Aorta (tissue), 5 donors: ENCODE measurements at regions not wholly inside any gene's neighbourhood (a gene's known extent, or its start where the extent isn't known, plus 50 kb on each side); places are given as distances from the start of the nearest gene placed in this dataset.
"Not testable (repeated sequence)": the region's sequence is repeated elsewhere in the genome, so short reads cannot be mapped to it uniquely, and the experiment has no call there.

Experiments
- ATAC-seq: fragments of 200-7000 bp; cut with Tn5 transposase; one replicate; pipeline ENCODE4 v1.9.1; 2022; ENCODE audit warnings: moderate library complexity; ENCODE audit not compliant: low FRiP score
- DNase-seq, 2 donors: peaks; one replicate each; pipeline ENCODE4 v3.0.0-alpha.2; 2020
- H3K27ac ChIP-seq, 2 donors: one replicate each; pipeline ENCODE4 v1.5.1; 2013; ENCODE audit warnings: low read length in 2 of 2, mild to moderate bottlenecking in 2 of 2, moderate library complexity in 2 of 2, control low read depth in 1 of 2, inconsistent platforms in 1 of 2, low read depth in 1 of 2
- H3K27me3 ChIP-seq, 2 donors: one replicate each; pipeline ENCODE4 v1.6.1; 2013; ENCODE audit warnings: control low read depth in 1 of 2, low read length in 1 of 2, mild to moderate bottlenecking in 1 of 2, moderate library complexity in 1 of 2; ENCODE audit not compliant: insufficient read depth in 2 of 2, control insufficient read depth in 1 of 2
- H3K36me3 ChIP-seq, 2 donors: one replicate each; pipeline ENCODE4 v1.6.1; 2013; ENCODE audit warnings: control low read depth in 1 of 2, low read length in 1 of 2, mild to moderate bottlenecking in 1 of 2; ENCODE audit not compliant: insufficient read depth in 2 of 2, control insufficient read depth in 1 of 2
- H3K4me1 ChIP-seq, 2 donors: one replicate each; pipeline ENCODE4 v1.6.1; 2013; ENCODE audit warnings: low read length in 2 of 2, control low read depth in 1 of 2, mild to moderate bottlenecking in 1 of 2, moderate library complexity in 1 of 2; ENCODE audit not compliant: insufficient read depth in 2 of 2, control insufficient read depth in 1 of 2
- H3K4me3 ChIP-seq, 2 donors: one replicate each; pipeline ENCODE4 v1.5.1; 2013; ENCODE audit warnings: low read length in 2 of 2, control low read depth in 1 of 2, mild to moderate bottlenecking in 1 of 2
- H3K9me3 ChIP-seq: one replicate; pipeline ENCODE4 v1.6.1; 2013; ENCODE audit warnings: mild to moderate bottlenecking, low read length; ENCODE audit not compliant: control insufficient read depth
- WGBS, 2 donors: extraction: QIAGEN DNeasy Blood & Tissue Kit; methylation state at CpG; one replicate each; pipeline ENCODE4 v1.1.7; 2013; 5-methylcytosine and 5-hydroxymethylcytosine counted together
- intact Hi-C, 2 donors: fragments of 100-400 bp; cut with DNase I; formaldehyde crosslinking; loops; one replicate each; pipeline versions ENCODE4 v1.14.2 to v1.15.0; 2022
- donor health status: healthy with polysubstance abuse.
- donor health status: Bipolar disorder and iron deficiency.
- donor health status: DM: no; HTN: no; CAD: no.
- donor health status: DM: no; HTN: no; CAD: no.
- donor health status: DM: yes; HTN: yes; CAD: no.

DNA sequence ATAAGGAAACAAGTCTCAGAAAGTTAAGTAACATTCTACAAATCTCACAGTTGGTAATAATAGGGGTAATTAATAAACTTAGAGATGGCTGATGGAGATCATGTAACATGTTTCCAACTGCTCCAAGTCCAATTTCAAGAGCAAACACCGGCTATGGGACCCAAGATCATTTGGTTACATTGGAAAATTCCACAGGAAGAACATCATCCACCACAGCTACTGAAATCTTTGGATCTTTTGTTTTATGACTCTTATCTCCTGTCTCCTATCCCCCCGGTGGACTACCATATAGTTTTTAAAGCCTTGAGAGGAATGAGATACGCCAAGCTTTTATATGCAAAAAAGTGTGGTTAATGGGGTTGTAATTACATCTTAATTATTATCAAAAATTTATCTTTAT is 216.1 kb downstream of the WNT5A start:
- Histone ChIP-seq H3K27ac (no peak overlapping the region), H3K4me3 (no peak overlapping the region), H3K4me1 (no peaks in the 10 kb centered on the region), H3K9me3 (peaks cover 4% of the 10 kb centered on the region), H3K27me3 (no peaks in the 10 kb centered on the region), H3K36me3 (no peaks in the 10 kb centered on the region)
- ATAC-seq (no peak), DNase-seq (no peak)
- intact Hi-C loops = no loop called here
- 46 to 49% methylated on average over 3 of the region's 3 CpGs for WGBS, 2 donors

DNA sequence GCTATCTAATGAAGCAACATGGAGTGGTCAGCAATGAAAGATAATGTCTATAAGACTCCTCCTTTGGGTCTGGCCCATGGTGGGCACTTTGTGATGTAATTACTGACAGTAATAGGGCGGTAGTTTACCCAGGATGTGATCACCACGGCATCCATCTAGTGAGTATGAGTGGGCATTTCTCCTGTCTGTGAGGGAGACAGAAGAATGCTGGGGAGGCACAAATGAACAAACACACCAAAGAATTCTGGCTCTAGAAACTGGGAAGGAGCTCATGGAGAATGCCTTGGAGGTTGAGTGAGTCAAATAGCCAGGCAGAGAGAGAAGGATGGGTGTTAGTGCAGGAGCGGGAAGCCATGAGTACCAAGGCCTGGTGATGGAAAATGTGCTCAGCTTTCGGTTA is 217.5 kb downstream of the WNT5A start:
- WGBS, 2 donors = 90 to 91% methylated on average over 4 of the region's 4 CpGs
- no peak for ATAC-seq
- Histone ChIP-seq H3K27me3 (no peaks in the 10 kb centered on the region), H3K9me3 (peaks cover 4% of the 10 kb centered on the region), H3K4me3 (no peak overlapping the region), H3K36me3 (no peaks in the 10 kb centered on the region), H3K4me1 (no peaks in the 10 kb centered on the region), H3K27ac (no peak overlapping the region)
- no peak for DNase-seq
- intact Hi-C loops = no loop called here

GRCh38 chr3:55269096-55269495 is 218.0 kb downstream of the WNT5A start:
- Histone ChIP-seq H3K4me1 (no peaks in the 10 kb centered on the region), H3K36me3 (no peaks in the 10 kb centered on the region), H3K4me3 (no peak overlapping the region), H3K27ac (no peak overlapping the region), H3K27me3 (no peaks in the 10 kb centered on the region), H3K9me3 (peaks cover 4% of the 10 kb centered on the region)
- DNase-seq (no peak), ATAC-seq (no peak)
- WGBS, 2 donors = 79 to 85% methylated on average over 4 of the region's 4 CpGs
- intact Hi-C loops = no loop called here

GRCh38 chr3:55267206-55267930 is 219.7 kb downstream of the WNT5A start:
- WGBS, 2 donors = 70 to 81% methylated on average over 2 of the region's 2 CpGs
- H3K4me1 ChIP-seq = no peaks in the 10 kb centered on the region
- ATAC-seq = no peak
- H3K36me3 ChIP-seq = no peaks in the 10 kb centered on the region
- H3K27ac ChIP-seq = no peak overlapping the region
- intact Hi-C loops = no loop called here
- peaks cover 4% of the 10 kb centered on the region for H3K9me3 ChIP-seq
- H3K4me3 ChIP-seq = no peak overlapping the region
- DNase-seq = no peak
- no peaks in the 10 kb centered on the region for H3K27me3 ChIP-seq

GRCh38 chr3:55264919-55265318 is 222.2 kb downstream of the WNT5A start:
- 67 to 68% methylated on average over 3 of the region's 3 CpGs for WGBS, 2 donors
- DNase-seq = no peak
- ATAC-seq = no peak

DNA sequence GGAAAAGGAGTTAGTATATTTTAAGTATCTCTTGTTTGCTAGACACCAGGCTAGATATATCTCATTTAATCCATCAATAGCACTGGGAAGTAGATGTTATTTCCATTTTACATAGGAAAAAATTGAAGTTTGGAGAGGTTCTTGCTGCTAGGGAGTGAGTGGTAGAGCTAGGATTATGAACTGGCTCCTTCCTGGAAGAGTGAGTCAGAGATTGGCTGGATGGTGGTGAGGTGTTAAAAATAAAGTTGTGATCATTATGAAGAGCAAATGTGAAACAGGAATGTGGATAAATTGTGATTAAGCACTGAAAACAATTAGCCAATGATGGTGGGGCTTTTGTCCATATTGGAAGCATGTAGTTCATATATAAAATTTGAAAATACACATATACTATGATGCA is 234.2 kb downstream of the WNT5A start:
- ATAC-seq = no peak
- no peak for DNase-seq
- no peak overlapping the region for H3K27ac ChIP-seq
- H3K4me1 ChIP-seq = no peaks in the 10 kb centered on the region
- intact Hi-C loops = no loop called here
- no peak overlapping the region for H3K4me3 ChIP-seq
- H3K9me3 ChIP-seq = no peaks in the 10 kb centered on the region
- no peaks in the 10 kb centered on the region for H3K27me3 ChIP-seq
- no peaks in the 10 kb centered on the region for H3K36me3 ChIP-seq

More at GRCh38 chr3:55264919-55265318, 222.2 kb downstream of the WNT5A start:
- no peaks in the 10 kb centered on the region for H3K4me1 ChIP-seq
- H3K27ac ChIP-seq = no peak overlapping the region
- no peaks in the 10 kb centered on the region for H3K27me3 ChIP-seq
- intact Hi-C loops = no loop called here
- peaks cover 1% of the 10 kb centered on the region for H3K9me3 ChIP-seq
- no peak overlapping the region for H3K4me3 ChIP-seq
- H3K36me3 ChIP-seq = no peaks in the 10 kb centered on the region

DNA sequence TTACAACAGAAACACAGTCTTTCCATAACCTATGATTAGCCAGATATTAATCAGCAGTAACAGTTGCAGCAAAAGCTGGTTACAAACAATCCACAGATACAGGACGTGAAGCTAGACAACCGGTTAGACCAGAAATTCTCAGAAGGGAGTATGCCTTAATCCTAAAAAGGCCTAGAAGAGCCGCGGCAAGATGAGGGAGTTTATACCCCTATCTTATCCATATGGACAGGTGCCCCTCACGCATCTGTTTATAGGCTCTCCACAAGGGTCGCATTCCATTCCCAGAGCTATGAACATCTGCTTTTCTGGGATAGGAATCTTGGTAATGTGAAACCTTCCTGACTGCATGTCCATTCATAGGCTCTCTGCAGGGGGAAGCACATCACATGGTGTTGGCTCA is 237.9 kb downstream of the WNT5A start:
- H3K36me3 ChIP-seq, intact Hi-C loops, H3K27ac ChIP-seq, H3K9me3 ChIP-seq, ATAC-seq, H3K4me3 ChIP-seq, H3K27me3 ChIP-seq, DNase-seq, H3K4me1 ChIP-seq: not testable (repeated sequence)
- 91 to 94% methylated on average over 6 of the region's 6 CpGs for WGBS, 2 donors

DNA sequence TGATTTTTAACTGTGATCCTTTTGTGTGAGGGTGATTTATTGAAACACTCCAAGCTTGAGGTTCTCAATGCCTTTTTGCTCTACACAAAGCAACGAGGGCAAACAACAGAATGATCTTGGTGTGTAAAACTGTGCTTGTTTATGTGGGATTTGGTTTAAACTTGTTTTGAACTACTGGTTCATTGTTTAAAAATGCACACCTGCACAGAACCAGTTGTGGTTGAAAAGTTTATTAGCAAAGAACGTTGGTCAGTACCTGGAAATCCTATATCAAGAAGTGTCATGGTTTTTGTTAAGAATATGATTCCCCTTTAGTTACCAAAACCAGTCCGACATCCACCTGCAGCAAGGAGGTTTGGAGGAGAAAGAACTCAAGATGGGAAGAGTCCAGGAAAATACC is 239.4 kb downstream of the WNT5A start:
- Histone ChIP-seq H3K9me3 (no peaks in the 10 kb centered on the region), H3K27ac (no peak overlapping the region), H3K27me3 (peaks cover 0 to 2% of the 10 kb centered on the region in 2 donors), H3K36me3 (no peaks in the 10 kb centered on the region), H3K4me1 (no peaks in the 10 kb centered on the region), H3K4me3 (no peak overlapping the region)
- ATAC-seq (no peak), DNase-seq (no peak)
- intact Hi-C loops = no loop called here
- WGBS, 2 donors = 53 to 56% methylated on average over 3 of the region's 3 CpGs

- ATAC-seq (no peak), DNase-seq (no peak)
- Histone ChIP-seq H3K36me3 (no peaks in the 10 kb centered on the region), H3K9me3 (no peaks in the 10 kb centered on the region), H3K4me3 (no peak overlapping the region), H3K4me1 (no peaks in the 10 kb centered on the region), H3K27ac (no peak overlapping the region), H3K27me3 (peaks cover 0 to 2% of the 10 kb centered on the region in 2 donors)
- 13 to 17% methylated on average over 5 of the region's 5 CpGs for WGBS, 2 donors
- intact Hi-C loops = no loop called here
Measured at GRCh38 chr3:55246033-55246432, 241.1 kb downstream of the WNT5A start.
